ENCODE measurements at regions not wholly inside any gene's neighbourhood (a gene's known extent, or its start where the extent isn't known, plus 50 kb on each side); places are given as distances from the start of the nearest gene placed in this dataset.
"Not testable (repeated sequence)": the region's sequence is repeated elsewhere in the genome, so short reads cannot be mapped to it uniquely, and the experiment has no call there.

- no peak overlapping the region for H3K27ac Mint-ChIP-seq
- H3K9me3 Mint-ChIP-seq, result peaks cover 6 to 20% of the 10 kb centered on the region in 2 donors
- H3K4me1 Mint-ChIP-seq (ENCODE audit: low read depth in 2 of 2), result no peaks in the 10 kb centered on the region
- DNase-seq (no peak), ATAC-seq (replicated peaks) (no peak)
- no peaks in the 10 kb centered on the region for H3K36me3 Mint-ChIP-seq (ENCODE audit: insufficient read depth)
- H3K4me3 Mint-ChIP-seq, result no peak overlapping the region
- no peaks in the 10 kb centered on the region for H3K27me3 Mint-ChIP-seq
Measured at GRCh38 chr15:26224266-26224665, 361.1 kb upstream of the ATP10A start.

DNA sequence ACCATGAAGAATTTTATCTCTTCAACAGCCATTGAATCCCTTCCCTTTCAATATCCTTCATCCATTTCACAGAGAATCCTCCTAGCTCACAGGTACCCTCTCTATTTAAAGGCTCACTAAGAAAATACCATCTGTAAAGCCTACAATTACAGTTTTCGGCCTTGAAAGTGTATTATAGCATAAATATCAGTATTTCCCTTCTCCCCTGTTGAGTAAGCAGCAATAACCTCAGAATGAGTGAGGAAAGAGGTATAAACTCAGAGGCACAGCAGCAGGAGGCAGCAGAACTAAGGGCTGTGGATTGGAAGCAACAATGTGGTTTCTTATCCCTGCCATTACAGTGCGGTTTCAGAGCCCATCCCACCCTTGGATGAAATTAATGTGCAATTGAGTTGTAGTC, 360.6 kb upstream of the ATP10A start:
- no peak overlapping the region for H3K4me3 Mint-ChIP-seq
- no peaks in the 10 kb centered on the region for H3K27me3 Mint-ChIP-seq
- H3K36me3 Mint-ChIP-seq (ENCODE audit: insufficient read depth), result no peaks in the 10 kb centered on the region
- peaks cover 6 to 17% of the 10 kb centered on the region in 2 donors for H3K9me3 Mint-ChIP-seq
- ATAC-seq (replicated peaks) (no peak), DNase-seq (no peak)
- no peak overlapping the region for H3K27ac Mint-ChIP-seq
- no peaks in the 10 kb centered on the region for H3K4me1 Mint-ChIP-seq (ENCODE audit: low read depth in 2 of 2)

GRCh38 chr15:26222781-26223180, 359.7 kb upstream of the ATP10A start:
- ATAC-seq (replicated peaks), result no peak
- H3K27ac Mint-ChIP-seq, result no peak overlapping the region
- no peak overlapping the region for H3K4me3 Mint-ChIP-seq

DNA sequence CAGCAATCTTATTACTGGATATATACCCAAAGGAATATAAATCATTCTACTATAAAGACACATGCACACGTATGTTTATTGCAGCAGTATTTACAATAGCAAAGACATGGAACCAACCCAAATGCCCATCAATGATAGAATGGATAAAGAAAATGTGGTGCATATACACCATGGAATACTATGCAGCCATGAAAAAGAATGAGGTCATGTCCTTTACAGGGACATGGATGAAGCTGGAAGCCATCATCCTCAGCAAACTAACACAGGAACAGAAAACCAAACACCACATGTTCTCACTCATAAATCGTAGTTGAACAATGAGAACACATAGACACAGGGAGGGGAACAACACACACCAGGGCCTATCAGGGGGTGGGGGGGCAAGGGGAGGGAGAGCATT, 353.9 kb upstream of the ATP10A start:
- not testable (repeated sequence) for DNase-seq; ATAC-seq (replicated peaks); H3K27me3 Mint-ChIP-seq; H3K27ac Mint-ChIP-seq; H3K4me1 Mint-ChIP-seq (ENCODE audit: low read depth in 2 of 2); H3K36me3 Mint-ChIP-seq (ENCODE audit: insufficient read depth); H3K4me3 Mint-ChIP-seq
- peaks cover 2 to 10% of the 10 kb centered on the region in 2 donors for H3K9me3 Mint-ChIP-seq

More at GRCh38 chr15:26222781-26223180, 359.7 kb upstream of the ATP10A start:
- no peak for DNase-seq
- H3K4me1 Mint-ChIP-seq (ENCODE audit: low read depth in 2 of 2), result no peaks in the 10 kb centered on the region
- H3K36me3 Mint-ChIP-seq (ENCODE audit: insufficient read depth), result no peaks in the 10 kb centered on the region
- no peaks in the 10 kb centered on the region for H3K27me3 Mint-ChIP-seq
- H3K9me3 Mint-ChIP-seq, result peaks cover 4 to 12% of the 10 kb centered on the region in 2 donors

DNA sequence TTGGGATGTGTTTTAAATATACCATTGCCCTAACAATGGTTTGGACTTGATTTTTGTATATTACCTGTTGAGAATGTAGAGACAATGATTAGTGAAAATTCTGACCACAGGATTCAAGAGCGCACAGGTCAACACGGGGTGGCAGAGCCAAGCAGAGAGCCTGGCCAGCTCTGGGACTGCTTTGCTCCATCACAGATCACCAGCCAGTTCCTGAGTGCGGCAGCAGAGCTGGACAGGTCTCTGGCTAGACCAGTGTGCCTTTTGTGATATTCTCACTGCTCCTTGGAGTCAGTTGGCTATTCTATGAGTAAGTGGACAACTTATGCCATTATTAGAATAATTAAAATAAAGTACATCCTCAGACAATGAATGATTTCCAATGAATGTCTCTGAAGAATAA, 351.2 kb upstream of the ATP10A start:
- DNase-seq, result no peak
- Mint-ChIP-seq H3K4me1 (ENCODE audit: low read depth in 2 of 2) (no peaks in the 10 kb centered on the region), H3K36me3 (ENCODE audit: insufficient read depth) (no peaks in the 10 kb centered on the region), H3K4me3 (no peak overlapping the region), H3K27me3 (no peaks in the 10 kb centered on the region), H3K27ac (no peak overlapping the region), H3K9me3 (peaks cover 2 to 17% of the 10 kb centered on the region in 2 donors)
- no peak for ATAC-seq (replicated peaks)

DNA sequence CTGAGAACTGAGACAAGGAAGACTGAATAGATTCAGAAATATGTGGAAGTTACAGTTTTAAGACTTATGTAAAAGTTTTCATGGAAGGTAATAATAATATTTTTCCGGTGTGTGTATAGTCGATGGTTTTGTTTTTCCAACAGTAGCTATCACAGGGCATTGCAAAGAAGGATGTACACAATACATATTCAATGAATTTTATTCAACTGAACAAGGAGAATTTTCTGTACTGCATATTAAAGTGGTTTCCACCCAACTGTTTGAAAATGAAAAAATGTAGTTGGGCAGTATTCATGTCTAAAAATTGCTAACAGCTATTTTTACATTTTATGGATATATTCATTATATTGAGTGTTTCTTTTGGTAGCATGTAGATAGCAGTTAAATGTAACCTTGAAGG, 350.3 kb upstream of the ATP10A start:
- ATAC-seq (replicated peaks), result no peak
- Mint-ChIP-seq H3K4me3 (no peak overlapping the region), H3K27me3 (no peaks in the 10 kb centered on the region), H3K27ac (no peak overlapping the region), H3K4me1 (ENCODE audit: low read depth in 2 of 2) (no peaks in the 10 kb centered on the region), H3K36me3 (ENCODE audit: insufficient read depth) (no peaks in the 10 kb centered on the region), H3K9me3 (peaks cover 4 to 17% of the 10 kb centered on the region in 2 donors)
- no peak for DNase-seq

DNA sequence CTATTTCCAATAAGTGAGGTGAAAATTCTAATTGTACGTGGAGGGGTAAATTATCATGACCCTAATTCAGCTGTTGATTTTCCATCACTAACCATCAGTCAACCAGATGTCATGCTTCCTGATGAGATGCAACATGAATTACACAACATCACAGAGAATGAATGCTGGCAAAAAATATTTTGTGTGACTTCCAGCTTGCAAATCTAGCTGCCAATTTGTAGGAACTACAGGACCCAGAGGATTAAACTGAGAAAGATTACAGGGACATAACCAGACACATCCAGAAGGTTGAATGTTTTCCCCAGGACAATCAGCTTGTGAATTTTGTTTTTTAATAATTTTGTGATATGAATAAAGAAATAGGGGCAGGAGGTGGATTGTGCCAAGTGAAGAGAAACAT, 349.0 kb upstream of the ATP10A start:
- Mint-ChIP-seq H3K4me3 (no peak overlapping the region), H3K27me3 (no peaks in the 10 kb centered on the region), H3K9me3 (peaks cover 4 to 16% of the 10 kb centered on the region in 2 donors), H3K36me3 (ENCODE audit: insufficient read depth) (peaks cover 3% of the 10 kb centered on the region), H3K27ac (no peak overlapping the region), H3K4me1 (ENCODE audit: low read depth in 2 of 2) (no peaks in the 10 kb centered on the region)
- DNase-seq (no peak), ATAC-seq (replicated peaks) (no peak)

DNA sequence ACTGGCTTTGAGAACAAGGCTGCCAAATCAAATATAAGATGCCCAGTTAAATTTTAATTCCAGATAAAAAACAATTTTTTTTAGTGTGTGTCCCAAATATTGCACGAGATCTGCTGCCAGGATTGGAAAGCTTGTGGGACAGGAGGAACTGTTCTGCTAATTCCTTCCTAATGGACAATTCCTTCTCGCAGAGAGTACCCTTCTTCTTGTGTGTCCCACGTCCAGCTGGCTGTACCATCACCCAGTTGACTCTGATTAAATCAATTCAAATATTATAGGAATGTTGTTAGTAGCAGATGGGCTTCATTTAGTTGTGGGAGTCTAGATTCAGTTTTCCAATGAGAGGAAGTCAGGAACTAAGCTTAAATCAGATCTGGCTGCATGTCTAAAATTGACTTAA, 347.9 kb upstream of the ATP10A start:
- Mint-ChIP-seq H3K36me3 (ENCODE audit: insufficient read depth) (peaks cover 3% of the 10 kb centered on the region), H3K4me3 (no peak overlapping the region), H3K27ac (no peak overlapping the region), H3K9me3 (peaks cover 3 to 6% of the 10 kb centered on the region in 2 donors), H3K4me1 (ENCODE audit: low read depth in 2 of 2) (no peaks in the 10 kb centered on the region), H3K27me3 (no peaks in the 10 kb centered on the region)
- ATAC-seq (replicated peaks) (no peak), DNase-seq (no peak)

- H3K27me3 Mint-ChIP-seq, result peaks cover 0 to 10% of the 10 kb centered on the region in 2 donors
Measured at GRCh38 chr15:26201177-26201858, 338.2 kb upstream of the ATP10A start.

DNA sequence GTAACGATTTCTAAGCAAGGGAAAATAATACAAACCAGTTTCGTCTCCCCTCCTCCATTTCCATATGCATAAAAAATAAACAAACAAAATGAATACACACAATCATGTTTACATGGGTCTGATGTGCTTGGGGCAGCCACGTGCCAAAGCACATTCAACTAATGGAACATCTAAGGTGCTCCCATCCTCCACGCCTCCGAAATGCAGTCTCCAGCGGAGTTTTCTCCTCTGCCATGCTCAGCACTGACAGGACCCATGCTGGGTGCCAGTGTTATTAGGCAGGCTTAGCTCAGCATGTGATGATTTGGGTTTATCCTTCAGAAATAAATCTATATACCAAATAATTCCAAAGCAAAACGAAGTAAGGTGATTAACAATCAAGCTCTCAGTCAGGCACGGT, 337.3 kb upstream of the ATP10A start:
- no peak for ATAC-seq (replicated peaks)
- DNase-seq, result no peak
- Mint-ChIP-seq H3K4me3 (no peak overlapping the region), H3K27ac (no peak overlapping the region), H3K9me3 (peaks cover 2 to 7% of the 10 kb centered on the region in 2 donors), H3K27me3 (peaks cover 0 to 10% of the 10 kb centered on the region in 2 donors), H3K36me3 (ENCODE audit: insufficient read depth) (no peaks in the 10 kb centered on the region), H3K4me1 (ENCODE audit: low read depth in 2 of 2) (no peaks in the 10 kb centered on the region)

More at GRCh38 chr15:26201177-26201858, 338.2 kb upstream of the ATP10A start:
- no peaks in the 10 kb centered on the region for H3K36me3 Mint-ChIP-seq (ENCODE audit: insufficient read depth)
- H3K27ac Mint-ChIP-seq, result no peak overlapping the region
- no peak overlapping the region for H3K4me3 Mint-ChIP-seq
- DNase-seq (no peak), ATAC-seq (replicated peaks) (no peak)
- H3K4me1 Mint-ChIP-seq (ENCODE audit: low read depth in 2 of 2), result no peaks in the 10 kb centered on the region
- H3K9me3 Mint-ChIP-seq, result peaks cover 2 to 7% of the 10 kb centered on the region in 2 donors

DNA sequence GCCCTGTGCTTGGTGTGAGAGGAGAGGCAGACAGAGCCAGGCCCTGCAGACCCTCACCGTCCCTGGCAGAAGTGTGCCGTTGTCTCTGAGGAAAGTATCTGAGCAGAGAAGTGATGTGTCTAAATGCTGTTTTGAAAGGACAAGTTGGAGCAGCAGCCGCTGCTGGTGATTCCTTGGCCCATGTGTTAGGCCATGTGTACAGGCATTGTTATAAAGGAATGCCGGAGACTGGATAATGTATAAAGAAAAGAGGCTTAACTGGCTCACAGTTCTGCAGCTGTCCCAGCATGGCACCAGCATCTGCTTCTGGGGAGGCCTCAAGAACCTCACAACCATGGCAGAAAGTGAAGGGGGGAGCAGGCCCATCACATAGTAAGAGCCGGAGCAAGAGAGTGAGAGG, 334.6 kb upstream of the ATP10A start:
- H3K27me3 Mint-ChIP-seq, result peaks cover 0 to 10% of the 10 kb centered on the region in 2 donors
- DNase-seq (no peak), ATAC-seq (replicated peaks) (no peak)
- H3K36me3 Mint-ChIP-seq (ENCODE audit: insufficient read depth), result no peaks in the 10 kb centered on the region
- H3K4me3 Mint-ChIP-seq, result no peak overlapping the region
- peaks cover 1 to 3% of the 10 kb centered on the region in 2 donors for H3K9me3 Mint-ChIP-seq
- H3K4me1 Mint-ChIP-seq (ENCODE audit: low read depth in 2 of 2), result no peaks in the 10 kb centered on the region
- H3K27ac Mint-ChIP-seq, result no peak overlapping the region

DNA sequence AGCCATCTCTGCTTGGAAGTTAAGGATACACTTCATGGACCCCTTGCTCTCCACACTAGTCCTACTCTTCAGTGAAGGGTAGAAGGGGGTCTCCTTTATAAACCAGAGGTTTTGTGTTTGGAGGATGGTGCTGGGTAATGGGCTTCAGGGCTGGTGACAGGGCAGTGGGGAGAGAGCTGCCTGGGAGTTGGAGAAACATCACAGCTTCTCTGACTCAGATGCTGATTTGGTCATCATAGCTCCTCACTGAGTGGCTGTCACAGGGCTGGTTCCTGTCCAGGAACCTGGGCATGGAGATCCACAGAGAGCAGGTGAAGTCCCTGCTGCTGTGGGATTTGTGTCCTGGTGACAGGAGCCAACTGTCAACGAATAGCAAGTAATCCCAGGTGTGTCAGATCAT, 333.9 kb upstream of the ATP10A start:
- Mint-ChIP-seq H3K4me3 (no peak overlapping the region), H3K27me3 (peaks cover 0 to 10% of the 10 kb centered on the region in 2 donors), H3K27ac (no peak overlapping the region), H3K4me1 (ENCODE audit: low read depth in 2 of 2) (no peaks in the 10 kb centered on the region), H3K9me3 (peaks cover 0 to 1% of the 10 kb centered on the region in 2 donors), H3K36me3 (ENCODE audit: insufficient read depth) (no peaks in the 10 kb centered on the region)
- no peak for ATAC-seq (replicated peaks)
- DNase-seq, result no peak

DNA sequence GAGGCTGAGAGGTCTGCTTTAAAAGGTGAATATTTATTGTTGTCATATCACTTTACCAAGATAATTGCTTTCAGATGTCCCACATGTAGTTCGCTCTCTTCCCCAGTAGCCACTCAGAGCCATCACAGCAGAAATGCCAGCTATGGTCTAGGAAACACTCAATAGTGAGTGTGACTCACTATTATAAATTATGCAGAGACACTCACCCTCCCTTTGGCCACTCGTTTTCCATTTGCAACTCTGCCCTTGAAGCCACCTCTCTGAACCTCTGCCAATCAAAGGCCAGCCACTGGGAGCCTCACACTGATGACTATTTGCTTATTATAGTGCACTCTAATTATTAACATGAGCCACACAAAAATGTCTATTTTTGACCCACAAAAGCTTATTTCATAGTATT, 328.1 kb upstream of the ATP10A start:
- Mint-ChIP-seq H3K27me3 (no peaks in the 10 kb centered on the region), H3K9me3 (peaks cover 1 to 11% of the 10 kb centered on the region in 2 donors), H3K4me3 (no peak overlapping the region), H3K27ac (no peak overlapping the region), H3K36me3 (ENCODE audit: insufficient read depth) (no peaks in the 10 kb centered on the region), H3K4me1 (ENCODE audit: low read depth in 2 of 2) (no peaks in the 10 kb centered on the region)
- ATAC-seq (replicated peaks), result no peak
- no peak for DNase-seq

DNA sequence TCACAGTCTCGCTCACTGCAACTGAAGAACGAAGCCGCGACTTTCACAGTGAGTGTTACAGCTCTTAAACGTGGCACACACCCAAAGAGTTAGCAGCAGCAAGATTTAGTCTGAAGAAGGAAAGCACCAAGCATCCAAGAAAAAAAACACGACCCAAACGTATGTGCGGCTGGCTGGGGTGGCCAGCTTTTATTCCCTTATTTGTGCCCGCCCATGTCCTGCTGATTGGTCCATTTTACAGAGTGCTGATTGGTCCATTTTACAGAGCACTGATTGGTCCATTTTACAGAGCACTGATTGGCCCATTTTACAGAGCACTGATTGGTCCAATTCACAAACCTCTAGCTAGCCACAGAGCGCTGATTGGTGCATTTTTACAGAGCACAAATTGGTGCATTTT, 323.0 kb upstream of the ATP10A start:
- DNase-seq; H3K9me3 Mint-ChIP-seq; H3K4me1 Mint-ChIP-seq (ENCODE audit: low read depth in 2 of 2); H3K27me3 Mint-ChIP-seq; H3K36me3 Mint-ChIP-seq (ENCODE audit: insufficient read depth); H3K4me3 Mint-ChIP-seq; ATAC-seq (replicated peaks); H3K27ac Mint-ChIP-seq: not testable (repeated sequence)

All from effector memory CD8-positive, alpha-beta T cell (primary cell).